MCF 10A (cell line): ENCODE measurements at regions not wholly inside any gene's neighbourhood (a gene's known extent, or its start where the extent isn't known, plus 50 kb on each side); places are given as distances from the start of the nearest gene placed in this dataset.

ENCODE experiments used
- BruUV-seq: library from RNA; stranded (reverse); fragments of 400-500 nt; replicated peaks from 2 replicates; lab custom pipeline; 2021; lab: Mats Ljungman, UMichigan
- CTCF ChIA-PET: fragments of 300-600 bp; sonication (Branson Sonifier 250); formaldehyde crosslinking; extraction: SDS; loops from one replicate; lab custom pipeline; 2021; ENCODE audit warnings: antibody characterized with exemption, inconsistent platforms; lab: Yijun Ruan, JAX
- POLR2A ChIA-PET: fragments of 300-600, 350-650 bp; sonication (Branson Sonifier 250); formaldehyde crosslinking; extraction: SDS; loops from one replicate; lab custom pipeline; 2020; ENCODE audit warnings: antibody characterized with exemption, inconsistent platforms; lab: Yijun Ruan, JAX
- DNase-seq: peaks from one replicate; pipeline ENCODE4 v3.0.0-alpha.2; 2018; ENCODE audit not compliant: unreplicated experiment
- H3K27ac Mint-ChIP-seq: one replicate; pipeline ENCODE4 v1.8.0; 2022; ENCODE audit warnings: mild to moderate bottlenecking, low read depth, mixed read lengths; ENCODE audit not compliant: unreplicated experiment
- H3K27me3 Mint-ChIP-seq: one replicate; pipeline ENCODE4 v1.8.0; 2022; ENCODE audit warnings: mixed read lengths; ENCODE audit not compliant: insufficient read depth, unreplicated experiment
- H3K36me3 Mint-ChIP-seq: one replicate; pipeline ENCODE4 v1.8.0; 2022; ENCODE audit warnings: mild to moderate bottlenecking, moderate library complexity, mixed read lengths; ENCODE audit not compliant: insufficient read depth, unreplicated experiment
- H3K4me1 Mint-ChIP-seq: one replicate; pipeline ENCODE4 v1.8.0; 2022; ENCODE audit warnings: mixed read lengths; ENCODE audit not compliant: insufficient read depth, unreplicated experiment
- H3K4me3 Mint-ChIP-seq: one replicate; pipeline ENCODE4 v1.8.0; 2022; ENCODE audit warnings: mild to moderate bottlenecking, moderate library complexity, mixed read lengths; ENCODE audit not compliant: unreplicated experiment
- H3K9me3 Mint-ChIP-seq: one replicate; pipeline ENCODE4 v1.8.0; 2022; ENCODE audit warnings: mixed read lengths; ENCODE audit not compliant: unreplicated experiment
- CTCF ChIP-seq: fragments of 200-600 bp; IDR thresholded peaks from one replicate; pipeline ENCODE4 v1.8.0; 2022; ENCODE audit warnings: antibody characterized with exemption, mild to moderate bottlenecking; ENCODE audit not compliant: unreplicated experiment
- intact Hi-C: fragments of 100-400 bp; cut with micrococcal nuclease; formaldehyde crosslinking; loops from 2 replicates; pipeline ENCODE4 v1.14.1; 2022

GRCh38 chr14:51334566-51334965 lies 94.5 kb downstream of the TMX1 start:
- CTCF ChIA-PET = interaction anchor here (0.9 kb wide), 1 partner anchor 317 kb away, joined by 3 read pairs; the partner anchor contains the start of gene FRMD6
- no peak for TF ChIP-seq CTCF

GRCh38 chr14:51335531-51335930 lies 95.5 kb downstream of the TMX1 start:
- Mint-ChIP-seq H3K27ac (peak overlapping the region; percentile 84), H3K9me3 (peaks cover 13% of the 10 kb centered on the region), H3K4me1 (peaks cover 51% of the 10 kb centered on the region), H3K4me3 (no peak overlapping the region), H3K36me3 (peaks cover 11% of the 10 kb centered on the region), H3K27me3 (no peaks in the 10 kb centered on the region)
- DNase-seq = no peak
- intact Hi-C loops = no loop called here
- no TSS peak for BruUV-seq
- CTCF ChIA-PET = interaction anchor here (0.6 to 0.9 kb wide), 2 partner anchors 317 to 444 kb away, joined by 3 read pairs; partner anchors contain the start of gene FRMD6
- POLR2A ChIA-PET = interaction anchor here (0.8 to 2.4 kb wide), 5 partner anchors 58 to 210 kb away, joined by 3 to 12 read pairs (median 5); no protein-coding TSS in a partner anchor
- TF ChIP-seq CTCF = no peak

More at GRCh38 chr14:51334566-51334965, 94.5 kb downstream of the TMX1 start:
- POLR2A ChIA-PET = interaction anchor here (0.5 to 2.7 kb wide), 16 partner anchors 8 to 212 kb away, joined by 3 to 12 read pairs (median 4); no protein-coding TSS in a partner anchor
- H3K27me3 Mint-ChIP-seq = no peaks in the 10 kb centered on the region
- intact Hi-C loops = no loop called here
- peaks cover 7% of the 10 kb centered on the region for H3K36me3 Mint-ChIP-seq
- peaks cover 8% of the 10 kb centered on the region for H3K9me3 Mint-ChIP-seq
- no peak overlapping the region for H3K4me3 Mint-ChIP-seq
- BruUV-seq = no TSS peak
- H3K27ac Mint-ChIP-seq = peak overlapping the region; percentile 84
- DNase-seq = no peak
- peaks cover 51% of the 10 kb centered on the region for H3K4me1 Mint-ChIP-seq

GRCh38 chr14:51335961-51336723 lies 96.1 kb downstream of the TMX1 start:
- no peak for TF ChIP-seq CTCF
- Mint-ChIP-seq H3K27me3 (no peaks in the 10 kb centered on the region), H3K27ac (peak overlapping the region; percentile 47), H3K9me3 (peaks cover 13% of the 10 kb centered on the region), H3K4me3 (no peak overlapping the region), H3K4me1 (peaks cover 46% of the 10 kb centered on the region), H3K36me3 (peaks cover 11% of the 10 kb centered on the region)
- ChIA-PET CTCF (no interaction called here), POLR2A (interaction anchor here (1.0 to 2.4 kb wide), 6 partner anchors 10 to 317 kb away, joined by 3 to 12 read pairs (median 8); no protein-coding TSS in a partner anchor)
- BruUV-seq = no TSS peak
- no peak for DNase-seq
- intact Hi-C loops = no loop called here

- no peak for DNase-seq
- H3K4me3 Mint-ChIP-seq = no peak overlapping the region
- no peak for TF ChIP-seq CTCF
- ChIA-PET CTCF (interaction anchor here (0.9 kb wide), 1 partner anchor 44 kb away, joined by 4 read pairs; no protein-coding TSS in a partner anchor), POLR2A (interaction anchor here (0.8 to 2.4 kb wide), 10 partner anchors 11 to 317 kb away, joined by 3 to 12 read pairs (median 5); no protein-coding TSS in a partner anchor)
- H3K9me3 Mint-ChIP-seq = peaks cover 13% of the 10 kb centered on the region
- peak overlapping the region; percentile 47 for H3K27ac Mint-ChIP-seq
- peaks cover 42% of the 10 kb centered on the region for H3K4me1 Mint-ChIP-seq
- intact Hi-C loops = no loop called here
- no peaks in the 10 kb centered on the region for H3K27me3 Mint-ChIP-seq
- BruUV-seq = no TSS peak
- H3K36me3 Mint-ChIP-seq = peaks cover 11% of the 10 kb centered on the region
These were observed 96.7 kb downstream of the TMX1 start for GRCh38 chr14:51336734-51337133.
